ENCODE measurements at regions not wholly inside any gene's neighbourhood (a gene's known extent, or its start where the extent isn't known, plus 50 kb on each side); places are given as distances from the start of the nearest gene placed in this dataset.

DNA sequence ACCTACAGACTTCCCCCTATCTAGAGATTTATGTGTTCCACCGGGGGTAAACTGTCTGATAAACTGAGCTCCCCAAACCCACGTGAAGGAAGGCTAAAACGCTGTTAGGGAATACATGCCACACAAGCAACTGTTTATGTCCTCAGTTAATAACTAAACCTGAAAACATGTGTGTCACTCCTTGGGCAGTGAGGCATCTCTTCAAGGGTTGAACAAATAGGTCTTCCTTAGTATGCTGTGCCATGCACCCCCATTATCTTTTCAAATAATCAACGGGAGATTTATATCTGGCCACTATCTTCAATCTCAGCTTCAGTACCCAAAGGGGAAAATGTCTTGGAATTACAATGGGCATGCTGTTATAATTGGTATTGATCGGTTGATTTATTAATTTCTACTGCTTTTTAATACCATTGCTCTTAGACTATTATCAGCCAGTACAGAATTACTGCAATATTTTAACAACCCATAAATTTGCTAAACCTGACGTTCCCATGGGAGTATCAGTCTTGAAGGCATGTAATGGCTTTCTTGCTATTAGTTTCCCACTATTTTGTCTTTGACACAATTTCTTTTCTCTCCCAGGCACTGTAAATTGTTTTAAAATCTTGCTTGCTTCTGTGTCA, 279.2 kb upstream of the P2RY1 start:
- H3K27me3 ChIP-seq (ENCODE audit: insufficient read depth, low read length) = no peaks in the 10 kb centered on the region
- no peak for TF ChIP-seq CTCF (conservative IDR thresholded peaks at IDR 0.05)
- H2BK12ac ChIP-seq (ENCODE audit: insufficient read length, low read depth, low read length) = no peak overlapping the region
- H3K9me3 ChIP-seq (ENCODE audit: control insufficient read depth, low read depth, low read length) = no peaks in the 10 kb centered on the region
- H2BK5ac ChIP-seq (ENCODE audit: insufficient read length, low read length) = no peak overlapping the region
- Mint-ChIP-seq H3K4me3 (no peak overlapping the region), H3K9me3 (peaks cover 0 to 2% of the 10 kb centered on the region in 2 experiments; a peak in 3 of 5 replicates), H3K4me1 (no peaks in the 10 kb centered on the region), H3K36me3 (ENCODE audit: insufficient read depth in 1 of 3, low read depth in 3 of 3) (peaks cover 0 to 5% (median 3%) of the 10 kb centered on the region in 3 experiments; a peak in 4 of 7 replicates), H3K27me3 (ENCODE audit: low read depth) (no peaks in the 10 kb centered on the region), H3K27ac (no peak overlapping the region)
- no peaks in the 10 kb centered on the region for H3K4me1 ChIP-seq (ENCODE audit: insufficient read depth, low read length)
- no peak for DNase-seq
- H3K27ac ChIP-seq (ENCODE audit: insufficient read length, low read depth, low read length) = no peak overlapping the region
- no peak overlapping the region for H3K4ac ChIP-seq (ENCODE audit: low read depth, low read length)
- no peak overlapping the region for H2AFZ ChIP-seq (ENCODE audit: low read length)
- H3K14ac ChIP-seq (ENCODE audit: insufficient read depth, low read length) = no peak overlapping the region
- H2BK15ac ChIP-seq (ENCODE audit: low read depth, low read length) = no peak overlapping the region
- H2BK20ac ChIP-seq (ENCODE audit: low read depth, low read length, poor library complexity, severe bottlenecking) = no peak overlapping the region
- WGBS (ENCODE audit: extremely low coverage, insufficient read length, low lambda C conversion rate) = no CpG with 5 or more reads among the region's 6 CpGs
- no peak overlapping the region for H3K9ac ChIP-seq (ENCODE audit: extremely low read depth, insufficient read length, low read length)
- H3K23ac ChIP-seq (ENCODE audit: insufficient read length, low read depth, low read length) = no peak overlapping the region
- no peaks in the 10 kb centered on the region for H3K23me2 ChIP-seq (ENCODE audit: insufficient read length, low read depth, low read length, poor library complexity, severe bottlenecking)
- H3K56ac ChIP-seq (ENCODE audit: insufficient read length, low read depth, low read length) = no peak overlapping the region
- no peaks in the 10 kb centered on the region for H3K79me2 ChIP-seq (ENCODE audit: insufficient read depth, low read length)
- H4K91ac ChIP-seq (ENCODE audit: insufficient read length, low read depth, low read length) = no peak overlapping the region
- H3K79me1 ChIP-seq (ENCODE audit: insufficient read depth, low read depth, low read length, poor library complexity, severe bottlenecking) = no peaks in the 10 kb centered on the region
- no peak overlapping the region for H3K18ac ChIP-seq (ENCODE audit: insufficient read length, low read depth, low read length)
- no peak overlapping the region for H3K4me2 ChIP-seq (ENCODE audit: insufficient read depth, insufficient read length, low read length)
- no peak overlapping the region for H4K5ac ChIP-seq (ENCODE audit: insufficient read length, low read depth, low read length)
- H3T11ph ChIP-seq (ENCODE audit: low read length) = no peak overlapping the region
- H4K20me1 ChIP-seq (ENCODE audit: control insufficient read depth, insufficient read depth, insufficient read length) = no peaks in the 10 kb centered on the region
- no peak overlapping the region for H2AK5ac ChIP-seq (ENCODE audit: insufficient read length, low read length)
- H2BK120ac ChIP-seq (ENCODE audit: low read depth, low read length, poor library complexity, severe bottlenecking) = no peak overlapping the region
- no peak overlapping the region for H4K8ac ChIP-seq (replicated peaks; ENCODE audit: insufficient read length, low read depth, low read length)

All from H9 (cell line).